ENCODE measurements at regions not wholly inside any gene's neighbourhood (a gene's known extent, or its start where the extent isn't known, plus 50 kb on each side); places are given as distances from the start of the nearest gene placed in this dataset.
A peak's percentile ranks its signal among the peaks of the same experiment; 100 is the strongest.

GRCh38 chr21:28727809-28728208 is 264.9 kb downstream of the LTN1 start:
- TF ChIP-seq CTCF (IDR thresholded peaks at IDR 0.05), result no peak
- intact Hi-C loops (cut with DNase I), result no loop called here
- H3K4me3 ChIP-seq, result no peak overlapping the region
- ATAC-seq (peak in 6 of 8 donors; percentile 59 to 92 (median 72)), DNase-seq (peak in 1 of 2 donors; percentile 52)
- H3K27ac ChIP-seq, result peak overlapping the region in 8 of 10 donors; percentile 1 to 79 (median 64)
- no peaks in the 10 kb centered on the region for H3K9me3 ChIP-seq
- H3K36me3 ChIP-seq, result no peaks in the 10 kb centered on the region
- peaks cover 0 to 18% (median 11%) of the 10 kb centered on the region in 9 donors for H3K4me1 ChIP-seq
- WGBS, 2 donors, result 36 to 57% methylated on average over 1 of the region's 1 CpG
- no peaks in the 10 kb centered on the region for H3K27me3 ChIP-seq

- Histone ChIP-seq H3K27me3 (no peaks in the 10 kb centered on the region), H3K36me3 (no peaks in the 10 kb centered on the region), H3K4me3 (no peak overlapping the region), H3K9me3 (no peaks in the 10 kb centered on the region), H3K27ac (no peak overlapping the region), H3K4me1 (peaks cover 0 to 5% (median 0%) of the 10 kb centered on the region in 9 donors)
- intact Hi-C loops (cut with DNase I), result no loop called here
- ATAC-seq, result peak in 1 of 8 donors; percentile 42
- no peak for DNase-seq
- no peak for TF ChIP-seq CTCF (IDR thresholded peaks at IDR 0.05)
- 71 to 85% methylated on average over 1 of the region's 1 CpG for WGBS, 2 donors
Measured at GRCh38 chr21:28725396-28725795, 267.3 kb downstream of the LTN1 start.

GRCh38 chr21:28723646-28724045 is 269.0 kb downstream of the LTN1 start:
- ATAC-seq (no peak), DNase-seq (no peak)
- Histone ChIP-seq H3K4me3 (no peak overlapping the region), H3K9me3 (no peaks in the 10 kb centered on the region), H3K27ac (no peak overlapping the region), H3K27me3 (no peaks in the 10 kb centered on the region), H3K4me1 (peaks cover 0 to 5% (median 0%) of the 10 kb centered on the region in 9 donors), H3K36me3 (no peaks in the 10 kb centered on the region)
- intact Hi-C loops (cut with DNase I), result no loop called here
- no peak for TF ChIP-seq CTCF (IDR thresholded peaks at IDR 0.05)
- 88 to 91% methylated on average over 5 of the region's 5 CpGs for WGBS, 2 donors

- 93 to 96% methylated on average over 3 of the region's 3 CpGs for WGBS, 2 donors
- TF ChIP-seq CTCF (IDR thresholded peaks at IDR 0.05), result no peak
Measured at GRCh38 chr21:28719723-28720122, 273.0 kb downstream of the LTN1 start.

More at GRCh38 chr21:28719723-28720122, 273.0 kb downstream of the LTN1 start:
- Histone ChIP-seq H3K4me1 (peaks cover 0 to 10% (median 0%) of the 10 kb centered on the region in 9 donors), H3K4me3 (no peak overlapping the region), H3K36me3 (no peaks in the 10 kb centered on the region), H3K27me3 (no peaks in the 10 kb centered on the region), H3K27ac (no peak overlapping the region), H3K9me3 (peaks cover 0 to 8% (median 0%) of the 10 kb centered on the region in 11 donors)
- intact Hi-C loops (cut with DNase I), result no loop called here
- no peak for ATAC-seq
- DNase-seq, result no peak

Data from heart right ventricle (tissue), 16 donors.